Hematopoietic multipotent progenitor cell treated with erythropoietin and hydrocortisone succinate and interleukin-3 and kit ligand, for 17 days (in vitro differentiated cells): ENCODE measurements at regions not wholly inside any gene's neighbourhood (a gene's known extent, or its start where the extent isn't known, plus 50 kb on each side); places are given as distances from the start of the nearest gene placed in this dataset.
"Not testable (repeated sequence)": the region's sequence is repeated elsewhere in the genome, so short reads cannot be mapped to it uniquely, and the experiment has no call there.

Source experiments
- DNase-seq: peaks from one replicate; pipeline ENCODE4 v3.0.0-alpha.2; 2015; ENCODE audit warnings: low spot score

- no peak for DNase-seq
These were observed 1000.4 kb upstream of the GBE1 start for GRCh38 chr3:82761858-82762257.

- DNase-seq, result no peak
These were observed 984.1 kb upstream of the GBE1 start for GRCh38 chr3:82745544-82745943.

GRCh38 chr3:82743196-82743595 lies 981.8 kb upstream of the GBE1 start:
- DNase-seq, result no peak

- no peak for DNase-seq
These were observed 979.9 kb upstream of the GBE1 start for GRCh38 chr3:82741346-82741745.

GRCh38 chr3:82739390-82739789 lies 977.9 kb upstream of the GBE1 start:
- no peak for DNase-seq

- no peak for DNase-seq
These were observed 975.3 kb upstream of the GBE1 start for GRCh38 chr3:82736696-82737277.

- DNase-seq, result no peak
These were observed 953.8 kb upstream of the GBE1 start for GRCh38 chr3:82715091-82715856.

- no peak for DNase-seq
These were observed 945.6 kb upstream of the GBE1 start for GRCh38 chr3:82707035-82707434.

GRCh38 chr3:82685761-82686160 lies 924.3 kb upstream of the GBE1 start:
- no peak for DNase-seq

GRCh38 chr3:82676356-82677026 lies 915.0 kb upstream of the GBE1 start:
- no peak for DNase-seq

- DNase-seq, result no peak
These were observed 911.5 kb upstream of the GBE1 start for GRCh38 chr3:82672966-82673365.

GRCh38 chr3:82671466-82671865 lies 910.0 kb upstream of the GBE1 start:
- no peak for DNase-seq

- no peak for DNase-seq
These were observed 893.3 kb upstream of the GBE1 start for GRCh38 chr3:82654708-82655107.

- no peak for DNase-seq
These were observed 882.5 kb upstream of the GBE1 start for GRCh38 chr3:82643948-82644347.

GRCh38 chr3:82641701-82642100 lies 880.3 kb upstream of the GBE1 start:
- no peak for DNase-seq

- DNase-seq, result no peak
These were observed 878.8 kb upstream of the GBE1 start for GRCh38 chr3:82640254-82640653.

- no peak for DNase-seq
These were observed 876.1 kb upstream of the GBE1 start for GRCh38 chr3:82637574-82637973.

- DNase-seq, result no peak
These were observed 874.7 kb upstream of the GBE1 start for GRCh38 chr3:82636177-82636576.

- DNase-seq, result no peak
These were observed 871.9 kb upstream of the GBE1 start for GRCh38 chr3:82633319-82633718.

- DNase-seq, result no peak
These were observed 868.5 kb upstream of the GBE1 start for GRCh38 chr3:82629937-82630336.

- no peak for DNase-seq
These were observed 867.1 kb upstream of the GBE1 start for GRCh38 chr3:82628385-82629014.

- no peak for DNase-seq
These were observed 866.3 kb upstream of the GBE1 start for GRCh38 chr3:82627733-82628132.

GRCh38 chr3:82620744-82621143 lies 859.3 kb upstream of the GBE1 start:
- DNase-seq, result not testable (repeated sequence)
